ENCODE measurements at regions not wholly inside any gene's neighbourhood (a gene's known extent, or its start where the extent isn't known, plus 50 kb on each side); places are given as distances from the start of the nearest gene placed in this dataset.

GRCh38 chr10:128959746-128960145, 507.3 kb upstream of the MGMT start:
- no peak for DNase-seq

- no peak for DNase-seq
Observed at GRCh38 chr10:128960517-128960916, 506.5 kb upstream of the MGMT start.

GRCh38 chr10:128962182-128962581, 504.9 kb upstream of the MGMT start:
- no peak for DNase-seq

GRCh38 chr10:128963211-128964099, 503.6 kb upstream of the MGMT start:
- DNase-seq = no peak

GRCh38 chr10:128964100-128964403, 503.0 kb upstream of the MGMT start:
- DNase-seq = no peak

GRCh38 chr10:128967980-128968756, 498.9 kb upstream of the MGMT start:
- no peak for DNase-seq

GRCh38 chr10:128969551-128969950, 497.5 kb upstream of the MGMT start:
- no peak for DNase-seq

GRCh38 chr10:128971374-128972035, 495.5 kb upstream of the MGMT start:
- no peak for DNase-seq

- DNase-seq = no peak
Observed at GRCh38 chr10:128972036-128972405, 495.0 kb upstream of the MGMT start.

- DNase-seq = no peak
Observed at GRCh38 chr10:128973221-128973620, 493.8 kb upstream of the MGMT start.

- DNase-seq = no peak
Observed at GRCh38 chr10:128976856-128977255, 490.2 kb upstream of the MGMT start.

GRCh38 chr10:128978211-128978610, 488.8 kb upstream of the MGMT start:
- DNase-seq = no peak

- DNase-seq = no peak
Observed at GRCh38 chr10:128979405-128979804, 487.6 kb upstream of the MGMT start.

- no peak for DNase-seq
Observed at GRCh38 chr10:128981251-128981650, 485.8 kb upstream of the MGMT start.

GRCh38 chr10:128981881-128982615, 485.0 kb upstream of the MGMT start:
- DNase-seq = no peak

GRCh38 chr10:128982616-128982915, 484.5 kb upstream of the MGMT start:
- DNase-seq = no peak

- DNase-seq = no peak
Observed at GRCh38 chr10:128985036-128985435, 482.0 kb upstream of the MGMT start.

- DNase-seq = no peak
Observed at GRCh38 chr10:128990986-128991385, 476.1 kb upstream of the MGMT start.

- no peak for DNase-seq
Observed at GRCh38 chr10:128992770-128993169, 474.3 kb upstream of the MGMT start.

GRCh38 chr10:128993443-128993842, 473.6 kb upstream of the MGMT start:
- DNase-seq = no peak

- DNase-seq = no peak
Observed at GRCh38 chr10:128993911-128994538, 473.0 kb upstream of the MGMT start.

GRCh38 chr10:128994598-128995143, 472.4 kb upstream of the MGMT start:
- DNase-seq = no peak

GRCh38 chr10:128995676-128996075, 471.4 kb upstream of the MGMT start:
- no peak for DNase-seq

Data from NCI-H69 (cell line).